ENCODE measurements at regions not wholly inside any gene's neighbourhood (a gene's known extent, or its start where the extent isn't known, plus 50 kb on each side); places are given as distances from the start of the nearest gene placed in this dataset.
"Not testable (repeated sequence)": the region's sequence is repeated elsewhere in the genome, so short reads cannot be mapped to it uniquely, and the experiment has no call there.

DNA sequence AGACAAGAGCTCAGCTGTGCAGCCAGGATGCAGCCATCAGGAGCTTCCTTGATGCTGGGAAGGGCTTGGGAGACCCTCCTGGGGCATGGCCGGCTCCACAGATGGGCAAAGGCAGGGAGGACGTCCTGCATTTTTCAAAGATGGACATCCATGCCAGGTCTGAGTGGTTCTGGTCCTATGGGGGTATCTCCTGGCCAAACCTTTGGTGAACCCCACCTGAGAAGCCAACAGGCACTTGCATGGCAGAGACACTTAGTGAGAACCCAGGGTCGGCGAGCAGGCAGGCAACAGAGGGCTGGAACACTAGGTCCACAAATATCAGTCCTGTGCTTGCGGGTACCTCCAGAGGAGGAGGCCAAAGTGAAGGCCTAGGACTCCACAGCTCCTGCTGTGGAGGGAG, 70.0 kb downstream of the KCTD15 start:
- no peak overlapping the region for H3K27ac Mint-ChIP-seq
- H3K4me1 Mint-ChIP-seq (ENCODE audit: low read depth): peaks cover 5% of the 10 kb centered on the region
- no peaks in the 10 kb centered on the region for H3K36me3 Mint-ChIP-seq (ENCODE audit: low read depth)
- intact Hi-C loops (cut with micrococcal nuclease): no loop called here
- no peak overlapping the region for H3K4me3 Mint-ChIP-seq
- H3K9me3 Mint-ChIP-seq: no peaks in the 10 kb centered on the region
- peaks cover 24% of the 10 kb centered on the region for H3K27me3 Mint-ChIP-seq

DNA sequence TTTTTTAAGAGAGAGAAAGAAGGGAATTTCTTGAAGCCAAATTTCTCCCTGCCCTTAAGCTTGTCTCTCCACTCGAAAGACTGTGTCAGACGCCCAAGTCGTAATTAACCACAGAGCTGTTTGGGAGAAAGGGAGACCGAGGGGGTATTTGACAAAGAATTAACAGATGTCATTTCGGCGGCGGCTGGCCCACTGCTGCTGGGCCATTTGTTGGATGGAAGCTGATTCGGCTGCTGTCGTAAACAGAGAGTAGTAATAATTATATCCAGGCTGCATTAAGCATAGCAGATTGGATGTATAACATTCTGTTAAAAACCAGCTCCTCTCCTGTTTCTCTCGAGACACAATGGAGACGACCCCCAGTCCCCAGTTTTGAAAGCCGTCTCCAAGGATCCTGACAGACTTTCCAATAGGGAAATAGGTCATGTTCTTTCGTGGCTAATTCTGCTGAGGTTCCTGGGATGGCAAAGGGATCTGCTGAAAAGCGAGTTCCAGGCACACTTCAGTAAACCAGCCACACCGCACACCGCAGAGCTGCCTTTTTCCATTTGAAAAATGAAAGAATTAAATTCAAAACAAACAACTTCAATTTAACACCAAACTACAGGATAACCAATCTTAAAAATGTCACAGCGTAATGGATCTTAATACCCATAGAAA, 71.5 kb downstream of the KCTD15 start:
- no peak overlapping the region for H3K4me3 Mint-ChIP-seq
- no peaks in the 10 kb centered on the region for H3K9me3 Mint-ChIP-seq
- intact Hi-C loops (cut with micrococcal nuclease): no loop called here
- peaks cover 24% of the 10 kb centered on the region for H3K27me3 Mint-ChIP-seq
- no peak overlapping the region for H3K27ac Mint-ChIP-seq
- H3K36me3 Mint-ChIP-seq (ENCODE audit: low read depth): no peaks in the 10 kb centered on the region
- H3K4me1 Mint-ChIP-seq (ENCODE audit: low read depth): peaks cover 5% of the 10 kb centered on the region

GRCh38 chr19:33868788-33869412, 72.2 kb downstream of the KCTD15 start:
- peaks cover 24% of the 10 kb centered on the region for H3K27me3 Mint-ChIP-seq
- intact Hi-C loops (cut with micrococcal nuclease): no loop called here
- no peaks in the 10 kb centered on the region for H3K36me3 Mint-ChIP-seq (ENCODE audit: low read depth)
- no peak overlapping the region for H3K27ac Mint-ChIP-seq
- H3K4me3 Mint-ChIP-seq: no peak overlapping the region
- H3K4me1 Mint-ChIP-seq (ENCODE audit: low read depth): peaks cover 5% of the 10 kb centered on the region
- H3K9me3 Mint-ChIP-seq: no peaks in the 10 kb centered on the region

DNA sequence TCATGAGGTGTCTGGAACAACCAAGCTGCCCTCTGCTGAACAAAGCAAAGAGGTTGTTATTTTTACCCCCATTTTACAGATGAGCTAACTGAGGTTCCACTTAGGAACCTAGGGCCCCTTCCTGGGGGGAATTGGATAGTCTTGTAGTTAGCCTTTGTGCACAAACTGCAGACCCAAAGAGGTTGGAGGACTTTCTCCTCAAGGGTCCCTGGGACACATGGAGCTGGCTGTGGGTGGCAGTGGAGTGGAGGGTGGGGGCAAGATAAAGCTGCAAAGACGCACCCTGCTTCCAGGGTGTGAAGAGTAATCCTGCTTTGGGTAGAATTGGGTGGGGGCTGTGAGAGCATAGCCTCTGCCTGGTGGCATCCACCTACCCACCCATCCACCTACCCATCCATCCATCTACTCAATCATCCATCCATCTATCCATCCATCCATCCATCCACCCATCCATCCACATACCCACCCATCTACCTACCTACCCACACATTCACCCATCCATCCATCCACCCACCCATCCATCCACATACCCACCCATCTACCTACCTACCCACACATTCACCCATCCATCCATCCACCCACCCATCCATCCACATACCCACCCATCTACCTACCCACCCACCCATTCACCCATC, 73.7 kb downstream of the KCTD15 start:
- H3K4me3 Mint-ChIP-seq; H3K9me3 Mint-ChIP-seq; H3K27ac Mint-ChIP-seq; intact Hi-C loops (cut with micrococcal nuclease); H3K4me1 Mint-ChIP-seq (ENCODE audit: low read depth); H3K36me3 Mint-ChIP-seq (ENCODE audit: low read depth): not testable (repeated sequence)
- peaks cover 22% of the 10 kb centered on the region for H3K27me3 Mint-ChIP-seq

- Mint-ChIP-seq H3K4me1 (ENCODE audit: low read depth) (peaks cover 5% of the 10 kb centered on the region), H3K27me3 (peaks cover 19% of the 10 kb centered on the region), H3K4me3 (no peak overlapping the region), H3K36me3 (ENCODE audit: low read depth) (no peaks in the 10 kb centered on the region), H3K9me3 (no peaks in the 10 kb centered on the region), H3K27ac (no peak overlapping the region)
- intact Hi-C loops (cut with micrococcal nuclease): no loop called here
Measured at GRCh38 chr19:33871605-33872004, 74.9 kb downstream of the KCTD15 start.

- intact Hi-C loops (cut with micrococcal nuclease): no loop called here
Measured at GRCh38 chr19:33872445-33873320, 76.0 kb downstream of the KCTD15 start.

GRCh38 chr19:33875071-33875470, 78.4 kb downstream of the KCTD15 start:
- no peaks in the 10 kb centered on the region for H3K9me3 Mint-ChIP-seq
- no peak overlapping the region for H3K4me3 Mint-ChIP-seq
- no peaks in the 10 kb centered on the region for H3K36me3 Mint-ChIP-seq (ENCODE audit: low read depth)
- peaks cover 10% of the 10 kb centered on the region for H3K27me3 Mint-ChIP-seq
- intact Hi-C loops (cut with micrococcal nuclease): no loop called here
- H3K27ac Mint-ChIP-seq: no peak overlapping the region
- H3K4me1 Mint-ChIP-seq (ENCODE audit: low read depth): no peaks in the 10 kb centered on the region

More at GRCh38 chr19:33872445-33873320, 76.0 kb downstream of the KCTD15 start:
- Mint-ChIP-seq H3K27me3 (peaks cover 24% of the 10 kb centered on the region), H3K4me3 (no peak overlapping the region), H3K36me3 (ENCODE audit: low read depth) (no peaks in the 10 kb centered on the region), H3K27ac (no peak overlapping the region), H3K4me1 (ENCODE audit: low read depth) (peaks cover 5% of the 10 kb centered on the region), H3K9me3 (no peaks in the 10 kb centered on the region)

DNA sequence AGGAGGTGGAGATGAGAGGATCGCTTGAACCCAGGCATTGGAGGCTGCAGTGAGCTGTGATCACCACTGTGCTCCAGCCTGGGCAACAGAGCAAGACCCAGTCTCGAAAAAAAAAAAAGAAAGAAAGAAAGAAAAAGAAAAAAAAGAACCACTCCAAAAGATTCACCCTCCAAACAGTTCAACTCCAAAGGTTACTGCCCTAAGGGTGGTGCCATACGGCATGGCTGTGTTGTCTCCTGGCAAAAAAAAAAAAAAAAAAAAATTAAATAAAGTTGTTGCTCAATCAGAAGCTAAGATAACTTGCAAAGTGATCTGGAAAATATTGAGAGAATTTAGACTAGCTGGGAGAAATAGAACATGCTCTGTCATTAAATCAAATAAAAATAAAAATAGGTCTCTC, 79.5 kb downstream of the KCTD15 start:
- intact Hi-C loops (cut with micrococcal nuclease): no loop called here
- Mint-ChIP-seq H3K36me3 (ENCODE audit: low read depth) (no peaks in the 10 kb centered on the region), H3K9me3 (no peaks in the 10 kb centered on the region), H3K27me3 (peaks cover 7% of the 10 kb centered on the region), H3K4me1 (ENCODE audit: low read depth) (no peaks in the 10 kb centered on the region), H3K4me3 (no peak overlapping the region), H3K27ac (no peak overlapping the region)

GRCh38 chr19:33878030-33878544, 81.4 kb downstream of the KCTD15 start:
- intact Hi-C loops (cut with micrococcal nuclease): no loop called here
- H3K27ac Mint-ChIP-seq: no peak overlapping the region

DNA sequence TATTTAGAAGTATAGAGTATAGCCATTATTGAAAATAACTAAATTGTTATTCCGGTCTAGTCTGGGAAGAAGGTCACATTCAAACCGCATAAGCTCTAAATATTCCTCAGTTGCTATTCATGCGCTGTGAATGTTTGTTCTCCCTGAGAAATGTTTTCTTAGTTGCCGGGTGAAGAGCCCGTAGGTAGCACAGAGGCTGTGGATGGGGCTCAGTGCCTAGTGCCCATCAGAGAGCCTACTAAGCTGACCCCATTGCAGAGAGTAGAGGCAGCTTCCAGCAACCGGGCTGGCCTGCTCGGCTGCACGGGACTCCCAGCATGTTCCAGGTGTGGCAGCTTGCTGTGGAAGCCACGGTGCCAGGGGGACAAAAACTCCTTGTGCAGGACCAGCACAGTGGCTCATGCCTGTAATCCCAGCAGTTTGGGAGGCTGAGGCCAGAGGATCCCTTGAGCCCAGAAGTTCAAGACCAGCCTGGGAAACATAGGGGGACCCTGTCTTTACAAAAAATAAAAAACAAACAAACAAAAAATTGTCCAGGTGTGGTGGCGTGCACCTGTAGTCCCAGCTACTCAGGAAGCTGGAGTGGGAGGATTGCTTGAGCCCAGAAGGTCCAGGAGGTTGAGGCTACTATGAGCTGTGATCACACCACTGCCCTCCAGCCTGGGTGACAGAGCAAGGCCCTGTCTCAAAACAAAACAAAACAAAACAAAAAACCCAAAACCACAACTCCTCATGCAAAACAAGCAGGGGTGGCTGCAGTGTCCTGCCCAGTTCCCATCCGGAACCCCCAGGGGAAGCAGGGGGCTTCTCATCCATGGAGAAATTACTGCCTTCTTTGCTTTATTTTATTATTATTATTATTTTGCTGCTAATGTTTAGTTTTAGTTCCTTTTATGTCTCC, 82.5 kb downstream of the KCTD15 start:
- H3K4me1 Mint-ChIP-seq (ENCODE audit: low read depth): no peaks in the 10 kb centered on the region
- peaks cover 14% of the 10 kb centered on the region for H3K27me3 Mint-ChIP-seq
- no peaks in the 10 kb centered on the region for H3K36me3 Mint-ChIP-seq (ENCODE audit: low read depth)
- no peak overlapping the region for H3K4me3 Mint-ChIP-seq
- intact Hi-C loops (cut with micrococcal nuclease): no loop called here
- H3K9me3 Mint-ChIP-seq: no peaks in the 10 kb centered on the region
- no peak overlapping the region for H3K27ac Mint-ChIP-seq

More at GRCh38 chr19:33878030-33878544, 81.4 kb downstream of the KCTD15 start:
- H3K9me3 Mint-ChIP-seq: no peaks in the 10 kb centered on the region
- no peak overlapping the region for H3K4me3 Mint-ChIP-seq
- H3K27me3 Mint-ChIP-seq: peaks cover 7% of the 10 kb centered on the region
- no peaks in the 10 kb centered on the region for H3K4me1 Mint-ChIP-seq (ENCODE audit: low read depth)
- no peaks in the 10 kb centered on the region for H3K36me3 Mint-ChIP-seq (ENCODE audit: low read depth)

DNA sequence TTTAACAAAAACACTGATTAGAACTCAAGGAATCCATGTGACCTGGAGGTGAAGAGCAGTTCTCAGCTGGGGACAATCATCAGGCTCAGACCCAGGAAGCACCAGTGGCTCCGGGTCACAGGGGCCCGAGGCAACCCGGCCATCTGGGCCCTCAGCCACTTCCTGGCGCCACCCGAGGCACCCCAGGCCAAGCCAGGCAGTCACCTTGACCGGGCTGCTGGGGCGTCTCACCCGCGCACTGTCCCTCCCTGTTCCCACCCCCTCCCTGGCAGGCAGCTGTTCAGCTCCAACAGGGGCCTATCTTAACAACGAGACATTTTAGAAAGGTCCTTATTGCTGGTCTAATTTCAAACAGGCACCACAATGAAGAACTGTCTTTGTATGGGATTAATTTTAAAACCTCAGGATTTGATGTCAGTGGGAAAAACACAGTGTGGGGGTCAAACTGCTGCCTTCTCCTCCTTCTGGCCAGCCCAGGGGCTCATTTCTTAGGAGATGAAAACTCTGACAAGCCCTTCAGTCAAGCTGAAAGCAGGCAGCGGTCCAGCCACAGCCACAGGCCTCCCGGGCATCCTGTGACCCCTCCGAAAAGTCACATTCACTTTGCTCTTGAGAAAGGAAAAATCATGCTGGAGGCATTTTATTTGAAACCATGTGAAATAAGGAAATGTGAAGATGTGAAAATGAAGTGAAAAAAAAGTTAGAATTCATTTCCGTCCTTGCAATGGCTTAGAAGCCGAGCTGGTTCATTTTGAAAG, 83.3 kb downstream of the KCTD15 start:
- Mint-ChIP-seq H3K27me3 (peaks cover 19% of the 10 kb centered on the region), H3K27ac (no peak overlapping the region), H3K9me3 (no peaks in the 10 kb centered on the region), H3K4me3 (no peak overlapping the region), H3K36me3 (ENCODE audit: low read depth) (no peaks in the 10 kb centered on the region), H3K4me1 (ENCODE audit: low read depth) (no peaks in the 10 kb centered on the region)
- intact Hi-C loops (cut with micrococcal nuclease): no loop called here

GRCh38 chr19:33883859-33884519, 87.3 kb downstream of the KCTD15 start:
- H3K36me3 Mint-ChIP-seq (ENCODE audit: low read depth): no peaks in the 10 kb centered on the region
- H3K4me1 Mint-ChIP-seq (ENCODE audit: low read depth): no peaks in the 10 kb centered on the region
- no peak overlapping the region for H3K27ac Mint-ChIP-seq
- intact Hi-C loops (cut with micrococcal nuclease): no loop called here
- peaks cover 13% of the 10 kb centered on the region for H3K27me3 Mint-ChIP-seq
- no peak overlapping the region for H3K4me3 Mint-ChIP-seq
- no peaks in the 10 kb centered on the region for H3K9me3 Mint-ChIP-seq
